GM12878 (cell line): ENCODE measurements at regions not wholly inside any gene's neighbourhood (a gene's known extent, or its start where the extent isn't known, plus 50 kb on each side); places are given as distances from the start of the nearest gene placed in this dataset.

Experiments
- ATF7 ChIP-seq: fragments of 450-650 bp; IDR thresholded peaks from 2 replicates; pipeline ENCODE4 v1.6.1; 2016; ENCODE audit warnings: low read depth, mild to moderate bottlenecking
- BHLHE40 ChIP-seq, 2 experiments: fragments of 450-650 bp in 1 of 2; IDR thresholded peaks; 2 replicates each; pipeline ENCODE4 v1.6.1; 2011 to 2017; ENCODE audit warnings: low read depth in 2 of 2, borderline replicate concordance in 1 of 2, improper control_type of control experiment in 1 of 2, low read length in 1 of 2, mild to moderate bottlenecking in 1 of 2
- BMI1 ChIP-seq: fragments of 450-650 bp; IDR thresholded peaks from 2 replicates; pipeline ENCODE4 v1.6.1; 2016; ENCODE audit warnings: mild to moderate bottlenecking, moderate library complexity, borderline replicate concordance
- CBX5 ChIP-seq: sonication (generic); IDR thresholded peaks from 2 replicates; pipeline ENCODE4 v1.6.1; 2016; ENCODE audit warnings: low read depth, moderate library complexity, mild to moderate bottlenecking, inconsistent platforms
- EZH2 ChIP-seq: IDR thresholded peaks from 2 replicates; pipeline ENCODE4 v1.6.1; 2012; ENCODE audit warnings: low read depth, mild to moderate bottlenecking, control low read depth, inconsistent platforms, low read length, borderline replicate concordance; ENCODE audit not compliant: control insufficient read depth
- FOXK2 ChIP-seq: fragments of 450-650 bp; IDR thresholded peaks from 2 replicates; pipeline ENCODE4 v1.6.1; 2017; ENCODE audit warnings: mild to moderate bottlenecking, moderate library complexity
- FOXM1 ChIP-seq: IDR thresholded peaks from 2 replicates; pipeline ENCODE4 v1.6.1; 2012; ENCODE audit warnings: low read depth, mild to moderate bottlenecking, inconsistent platforms, low read length, moderate library complexity
- GABPA ChIP-seq: IDR thresholded peaks from 2 replicates; pipeline ENCODE4 v1.6.1; 2014; ENCODE audit warnings: antibody characterized with exemption, low read depth, mild to moderate bottlenecking, inconsistent platforms
- IKZF2 ChIP-seq, 2 experiments: fragments of 450-650 bp; IDR thresholded peaks; 2 replicates each; pipeline ENCODE4 v1.6.1; 2017; ENCODE audit warnings: mild to moderate bottlenecking in 2 of 2, moderate library complexity in 2 of 2
- JUND ChIP-seq: IDR thresholded peaks from 2 replicates; pipeline ENCODE4 v1.6.1; 2012; ENCODE audit warnings: low read depth, mild to moderate bottlenecking, low read length, improper control_type of control experiment, moderate library complexity
- LARP7 ChIP-seq: fragments of 450-650 bp; IDR thresholded peaks from 2 replicates; pipeline ENCODE4 v1.6.1; 2017; ENCODE audit warnings: mild to moderate bottlenecking
- MEF2A ChIP-seq: IDR thresholded peaks from 2 replicates; pipeline ENCODE4 v1.6.1; 2011; ENCODE audit warnings: low read depth, mild to moderate bottlenecking, low read length, moderate library complexity; ENCODE audit not compliant: insufficient read depth
- MYB ChIP-seq: fragments of 150-350 bp; IDR thresholded peaks from 2 replicates; pipeline ENCODE4 v1.6.1; 2014; ENCODE audit warnings: mild to moderate bottlenecking, low read depth, low read length, borderline replicate concordance
- NR2C2 ChIP-seq: IDR thresholded peaks from 2 replicates; pipeline ENCODE4 v1.6.1; 2011; ENCODE audit warnings: borderline replicate concordance, low read depth; ENCODE audit not compliant: control insufficient read depth, insufficient read length
- NR2F1 ChIP-seq: fragments of 450-650 bp; conservative IDR thresholded peaks from 2 replicates; pipeline ENCODE4 v1.6.1; 2017; ENCODE audit warnings: mild to moderate bottlenecking
- RB1 ChIP-seq: fragments of 450-650 bp; formaldehyde crosslinking; IDR thresholded peaks from 2 replicates; pipeline ENCODE4 v1.6.1; 2017; ENCODE audit warnings: mild to moderate bottlenecking, borderline replicate concordance
- RCOR1 ChIP-seq: conservative IDR thresholded peaks from 2 replicates; pipeline ENCODE4 v1.6.1; 2012; ENCODE audit warnings: low read depth, low read length, improper control_type of control experiment
- SMC3 ChIP-seq: IDR thresholded peaks from 2 replicates; pipeline ENCODE4 v1.6.1; 2011; ENCODE audit warnings: low read length, improper control_type of control experiment, borderline replicate concordance
- TAF1 ChIP-seq: IDR thresholded peaks from 2 replicates; pipeline ENCODE4 v1.6.1; 2011; ENCODE audit warnings: mild to moderate bottlenecking, low read depth, low read length, borderline replicate concordance
- TBL1XR1 ChIP-seq: IDR thresholded peaks from 2 replicates; pipeline ENCODE4 v1.6.1; 2012; ENCODE audit warnings: low read depth, low read length, improper control_type of control experiment
- ZNF24 ChIP-seq: fragments of 450-650 bp; IDR thresholded peaks from 2 replicates; pipeline ENCODE4 v1.6.1; 2017; ENCODE audit warnings: antibody characterized with exemption, mild to moderate bottlenecking
- TF ChIP-seq, protein P1 (sequence below): IDR thresholded peaks from 2 replicates; pipeline ENCODE4 v1.6.1; 2012; ENCODE audit warnings: low read length, inconsistent platforms
- TF ChIP-seq, protein P2 (sequence below): IDR thresholded peaks from 2 replicates; pipeline ENCODE4 v1.6.1; 2012; ENCODE audit warnings: low read depth, low read length, improper control_type of control experiment
- TF ChIP-seq, protein P3 (sequence below): fragments of 450-650 bp; conservative IDR thresholded peaks from 2 replicates; pipeline ENCODE4 v1.6.1; 2017; ENCODE audit warnings: mild to moderate bottlenecking, moderate library complexity
- TF ChIP-seq, protein P4 (sequence below): fragments of 450-650 bp; IDR thresholded peaks from 2 replicates; pipeline ENCODE4 v1.6.1; 2016; ENCODE audit warnings: mild to moderate bottlenecking

DNA sequence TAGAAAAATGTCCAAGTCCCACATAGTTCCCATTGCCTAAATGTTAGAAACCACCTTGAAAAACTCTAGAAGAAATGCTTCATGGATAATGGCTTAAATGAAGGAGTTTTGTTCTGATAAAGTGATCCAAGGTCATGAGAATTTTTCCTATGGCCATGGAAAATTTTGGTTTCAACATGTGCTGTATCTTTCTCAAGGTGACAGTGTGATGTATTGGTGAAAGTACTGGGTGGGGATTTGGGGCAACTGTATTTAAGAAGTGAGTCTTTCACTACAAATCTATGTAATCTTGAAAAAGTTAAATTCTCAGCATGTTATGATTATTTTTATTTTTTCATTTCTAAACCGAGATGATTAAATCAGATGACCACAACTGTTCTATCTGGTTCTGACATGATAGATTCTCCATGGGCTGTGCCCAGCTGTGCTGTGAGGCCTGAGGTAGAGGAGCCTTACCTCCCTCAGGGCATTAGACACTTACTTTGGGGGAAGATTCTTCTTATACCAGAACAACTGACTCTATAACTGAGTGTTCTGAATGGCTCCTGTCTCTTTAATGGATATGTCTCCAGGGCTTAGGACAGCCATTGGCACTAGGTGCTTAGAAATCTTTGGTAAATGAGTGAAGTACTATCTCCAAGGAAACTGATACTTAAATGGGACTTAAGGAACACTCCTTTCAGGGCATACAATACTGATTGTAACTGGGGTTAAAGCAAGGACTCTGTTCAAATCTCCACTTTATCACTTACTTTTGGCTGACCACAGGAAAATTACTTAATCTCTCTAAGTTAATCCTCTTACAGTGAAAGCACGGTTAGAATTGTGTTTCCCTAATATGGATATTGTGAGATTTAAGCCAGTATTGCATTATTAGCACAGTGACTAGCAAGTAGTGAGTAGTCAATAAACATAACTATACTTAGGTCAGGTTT is 397.4 kb upstream of the MEF2C start (continued):
- TF ChIP-seq MEF2A (no peak), CBX5 (no peak), SMC3 (no peak), TAF1 (no peak), IKZF2 (IDR thresholded peaks at IDR 0.05) (peak; percentile 20 to 37; a peak in 2 of 4 replicates), FOXK2 (no peak), FOXM1 (peak; percentile 66; the same call in 1 of the 2 replicates), RB1 (no peak), JUND (no peak), LARP7 (no peak), BMI1 (no peak), RCOR1 (no peak), TBL1XR1 (no peak), BHLHE40 (IDR thresholded peaks at IDR 0.05; ENCODE audit: borderline replicate concordance in 1 of 2, low read depth in 2 of 2, low read length in 1 of 2) (no peak), ATF7 (0 out of 2 replicates have a peak, but pooled peaks have one; percentile 21), NR2F1 (no peak), GABPA (0 out of 2 replicates have a peak, but pooled peaks have one; percentile 35), MYB (no peak), ZNF24 (0 out of 2 replicates have a peak, but pooled peaks have one; percentile 14), NR2C2 (no peak), EZH2 (no peak)
- TF ChIP-seq, protein P1, sequence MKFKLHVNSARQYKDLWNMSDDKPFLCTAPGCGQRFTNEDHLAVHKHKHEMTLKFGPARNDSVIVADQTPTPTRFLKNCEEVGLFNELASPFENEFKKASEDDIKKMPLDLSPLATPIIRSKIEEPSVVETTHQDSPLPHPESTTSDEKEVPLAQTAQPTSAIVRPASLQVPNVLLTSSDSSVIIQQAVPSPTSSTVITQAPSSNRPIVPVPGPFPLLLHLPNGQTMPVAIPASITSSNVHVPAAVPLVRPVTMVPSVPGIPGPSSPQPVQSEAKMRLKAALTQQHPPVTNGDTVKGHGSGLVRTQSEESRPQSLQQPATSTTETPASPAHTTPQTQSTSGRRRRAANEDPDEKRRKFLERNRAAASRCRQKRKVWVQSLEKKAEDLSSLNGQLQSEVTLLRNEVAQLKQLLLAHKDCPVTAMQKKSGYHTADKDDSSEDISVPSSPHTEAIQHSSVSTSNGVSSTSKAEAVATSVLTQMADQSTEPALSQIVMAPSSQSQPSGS: peak; percentile 57
- TF ChIP-seq, protein P2, sequence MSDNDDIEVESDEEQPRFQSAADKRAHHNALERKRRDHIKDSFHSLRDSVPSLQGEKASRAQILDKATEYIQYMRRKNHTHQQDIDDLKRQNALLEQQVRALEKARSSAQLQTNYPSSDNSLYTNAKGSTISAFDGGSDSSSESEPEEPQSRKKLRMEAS: no peak
- TF ChIP-seq, protein P3, sequence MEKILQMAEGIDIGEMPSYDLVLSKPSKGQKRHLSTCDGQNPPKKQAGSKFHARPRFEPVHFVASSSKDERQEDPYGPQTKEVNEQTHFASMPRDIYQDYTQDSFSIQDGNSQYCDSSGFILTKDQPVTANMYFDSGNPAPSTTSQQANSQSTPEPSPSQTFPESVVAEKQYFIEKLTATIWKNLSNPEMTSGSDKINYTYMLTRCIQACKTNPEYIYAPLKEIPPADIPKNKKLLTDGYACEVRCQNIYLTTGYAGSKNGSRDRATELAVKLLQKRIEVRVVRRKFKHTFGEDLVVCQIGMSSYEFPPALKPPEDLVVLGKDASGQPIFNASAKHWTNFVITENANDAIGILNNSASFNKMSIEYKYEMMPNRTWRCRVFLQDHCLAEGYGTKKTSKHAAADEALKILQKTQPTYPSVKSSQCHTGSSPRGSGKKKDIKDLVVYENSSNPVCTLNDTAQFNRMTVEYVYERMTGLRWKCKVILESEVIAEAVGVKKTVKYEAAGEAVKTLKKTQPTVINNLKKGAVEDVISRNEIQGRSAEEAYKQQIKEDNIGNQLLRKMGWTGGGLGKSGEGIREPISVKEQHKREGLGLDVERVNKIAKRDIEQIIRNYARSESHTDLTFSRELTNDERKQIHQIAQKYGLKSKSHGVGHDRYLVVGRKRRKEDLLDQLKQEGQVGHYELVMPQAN: no peak
- TF ChIP-seq, protein P4, sequence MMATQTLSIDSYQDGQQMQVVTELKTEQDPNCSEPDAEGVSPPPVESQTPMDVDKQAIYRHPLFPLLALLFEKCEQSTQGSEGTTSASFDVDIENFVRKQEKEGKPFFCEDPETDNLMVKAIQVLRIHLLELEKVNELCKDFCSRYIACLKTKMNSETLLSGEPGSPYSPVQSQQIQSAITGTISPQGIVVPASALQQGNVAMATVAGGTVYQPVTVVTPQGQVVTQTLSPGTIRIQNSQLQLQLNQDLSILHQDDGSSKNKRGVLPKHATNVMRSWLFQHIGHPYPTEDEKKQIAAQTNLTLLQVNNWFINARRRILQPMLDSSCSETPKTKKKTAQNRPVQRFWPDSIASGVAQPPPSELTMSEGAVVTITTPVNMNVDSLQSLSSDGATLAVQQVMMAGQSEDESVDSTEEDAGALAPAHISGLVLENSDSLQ: no peak; the same call in 1 of the 2 replicates
